Right hindlimb (tissue), 1 donor: ENCODE measurements at regions not wholly inside any gene's neighbourhood (a gene's known extent, or its start where the extent isn't known, plus 50 kb on each side); places are given as distances from the start of the nearest gene placed in this dataset.
"Not testable (repeated sequence)": the region's sequence is repeated elsewhere in the genome, so short reads cannot be mapped to it uniquely, and the experiment has no call there.

Source experiments
- DNase-seq: peaks from one replicate; pipeline ENCODE4 v3.0.0-alpha.2; 2018

GRCh38 chr21:5066682-5067251, 5454.6 kb upstream of the TPTE start:
- not testable (repeated sequence) for DNase-seq

GRCh38 chr21:5067326-5068048, 5453.9 kb upstream of the TPTE start:
- not testable (repeated sequence) for DNase-seq

- not testable (repeated sequence) for DNase-seq
These were observed 5452.7 kb upstream of the TPTE start for GRCh38 chr21:5068649-5069048.

- not testable (repeated sequence) for DNase-seq
These were observed 5450.2 kb upstream of the TPTE start for GRCh38 chr21:5071180-5071579.

- not testable (repeated sequence) for DNase-seq
These were observed 5444.5 kb upstream of the TPTE start for GRCh38 chr21:5076854-5077253.

GRCh38 chr21:5079361-5079760, 5442.0 kb upstream of the TPTE start:
- not testable (repeated sequence) for DNase-seq

GRCh38 chr21:5080015-5080414, 5441.4 kb upstream of the TPTE start:
- not testable (repeated sequence) for DNase-seq

- not testable (repeated sequence) for DNase-seq
These were observed 5437.1 kb upstream of the TPTE start for GRCh38 chr21:5084246-5084645.

- DNase-seq, result not testable (repeated sequence)
These were observed 5435.9 kb upstream of the TPTE start for GRCh38 chr21:5085456-5085855.

- not testable (repeated sequence) for DNase-seq
These were observed 5435.0 kb upstream of the TPTE start for GRCh38 chr21:5086416-5086815.

- not testable (repeated sequence) for DNase-seq
These were observed 5432.6 kb upstream of the TPTE start for GRCh38 chr21:5088820-5089219.

- DNase-seq, result not testable (repeated sequence)
These were observed 5431.8 kb upstream of the TPTE start for GRCh38 chr21:5089399-5090089.

- not testable (repeated sequence) for DNase-seq
These were observed 5431.0 kb upstream of the TPTE start for GRCh38 chr21:5090132-5091079.

- not testable (repeated sequence) for DNase-seq
These were observed 5430.1 kb upstream of the TPTE start for GRCh38 chr21:5091274-5091673.

GRCh38 chr21:5095628-5096027, 5425.8 kb upstream of the TPTE start:
- DNase-seq, result not testable (repeated sequence)

GRCh38 chr21:5098010-5098743, 5423.2 kb upstream of the TPTE start:
- DNase-seq, result not testable (repeated sequence)

- not testable (repeated sequence) for DNase-seq
These were observed 5420.7 kb upstream of the TPTE start for GRCh38 chr21:5100604-5101174.

GRCh38 chr21:5101749-5102148, 5419.6 kb upstream of the TPTE start:
- peak; percentile 17 for DNase-seq

GRCh38 chr21:5103880-5104561, 5417.4 kb upstream of the TPTE start:
- not testable (repeated sequence) for DNase-seq

- DNase-seq, result not testable (repeated sequence)
These were observed 5416.8 kb upstream of the TPTE start for GRCh38 chr21:5104562-5104928.
